SK-N-SH (cell line): ENCODE measurements at regions not wholly inside any gene's neighbourhood (a gene's known extent, or its start where the extent isn't known, plus 50 kb on each side); places are given as distances from the start of the nearest gene placed in this dataset.

Experiments
- CTCF ChIA-PET: fragments of 300-600, 350-600 bp; formaldehyde crosslinking; extraction: SDS; loops from one replicate; lab custom pipeline; 2021; lab: Yijun Ruan, JAX
- POLR2A ChIA-PET: fragments of 350-600 bp; sonication (Branson Sonifier 250); formaldehyde crosslinking; extraction: SDS; loops from one replicate; lab custom pipeline; 2020; ENCODE audit warnings: antibody characterized with exemption, inconsistent platforms; lab: Yijun Ruan, JAX
- DNase-seq: peaks from one replicate; pipeline ENCODE4 v3.0.0; 2012
- H2AFZ ChIP-seq: fragments of 200-600 bp; sonication (generic); 2 replicates; pipeline ENCODE4 v1.8.1; 2016; ENCODE audit warnings: antibody characterized with exemption, mild to moderate bottlenecking, low read depth
- H3F3A ChIP-seq: fragments of 200-600 bp; sonication (generic); replicated peaks from 2 replicates; pipeline ENCODE3; 2016; ENCODE audit warnings: antibody characterized with exemption, mild to moderate bottlenecking; ENCODE audit not compliant: insufficient read depth
- H3K27ac ChIP-seq, 2 experiments: fragments of 200-500 bp in 1 of 2; fragments of 200-600 bp in 1 of 2; sonication (Bioruptor generic) in 1 of 2; sonication (generic), shearing (Covaris generic) in 1 of 2; 2 replicates each; pipeline versions ENCODE4 v1.5.1 to v1.6.1; 2014 to 2016; ENCODE audit warnings: low read depth in 2 of 2, inconsistent platforms in 1 of 2, low read length in 1 of 2, mild to moderate bottlenecking in 1 of 2, mixed read lengths in 1 of 2
- H3K27me3 ChIP-seq: fragments of 200-600 bp; sonication (generic), shearing (Covaris generic); 2 replicates; pipeline ENCODE4 v1.6.1; 2016; ENCODE audit warnings: mixed run types; ENCODE audit not compliant: insufficient read depth
- H3K36me3 ChIP-seq, 2 experiments: fragments of 200-500 bp in 1 of 2; fragments of 200-600 bp in 1 of 2; sonication (Bioruptor generic) in 1 of 2; sonication (generic) in 1 of 2; replicated peaks in 1 of 2; 2 replicates each; pipeline versions ENCODE3 to v1.5.1; 2014 to 2016; ENCODE audit warnings: low read length in 1 of 2, mild to moderate bottlenecking in 1 of 2; ENCODE audit not compliant: insufficient read depth in 2 of 2, control insufficient read depth in 1 of 2
- H3K4me1 ChIP-seq, 2 experiments: fragments of 200-500 bp in 1 of 2; fragments of 200-600 bp in 1 of 2; sonication (Bioruptor generic) in 1 of 2; sonication (generic), shearing (Covaris generic) in 1 of 2; 2 replicates each; pipeline versions ENCODE4 v1.5.1 to v1.6.1; 2014 to 2016; ENCODE audit warnings: low read depth in 1 of 2, low read length in 1 of 2, mixed run types in 1 of 2; ENCODE audit not compliant: insufficient read depth in 2 of 2, control insufficient read depth in 1 of 2
- H3K4me2 ChIP-seq: fragments of 200-600 bp; sonication (generic), shearing (Covaris generic); 2 replicates; pipeline ENCODE4 v1.6.1; 2017; ENCODE audit warnings: mixed run types
- H3K4me3 ChIP-seq, 2 experiments: fragments of 200-500 bp in 1 of 2; fragments of 200-600 bp in 1 of 2; sonication (Bioruptor generic) in 1 of 2; sonication (generic), shearing (Covaris generic) in 1 of 2; 2 replicates each; pipeline versions ENCODE4 v1.5.1 to v1.8.1; 2014 to 2016; ENCODE audit warnings: low read depth in 2 of 2, inconsistent platforms in 1 of 2, low read length in 1 of 2, mild to moderate bottlenecking in 1 of 2, mixed read lengths in 1 of 2, moderate library complexity in 1 of 2
- H3K79me2 ChIP-seq: fragments of 200-600 bp; sonication (generic); 2 replicates; pipeline ENCODE4 v1.8.1; 2017; ENCODE audit warnings: mild to moderate bottlenecking; ENCODE audit not compliant: insufficient read depth
- H3K9ac ChIP-seq: fragments of 200-600 bp; sonication (generic); 2 replicates; pipeline ENCODE4 v1.6.1; 2017; ENCODE audit warnings: mixed run types
- H3K9me2 ChIP-seq: fragments of 200-600 bp; sonication (generic); 2 replicates; pipeline ENCODE4 v1.6.1; 2017; ENCODE audit warnings: mixed run types
- H3K9me3 ChIP-seq: fragments of 200-600 bp; sonication (generic); 2 replicates; pipeline ENCODE4 v1.6.1; 2017; ENCODE audit warnings: mixed run types, mild to moderate bottlenecking, moderate library complexity
- H4K20me1 ChIP-seq: fragments of 200-600 bp; sonication (generic); 2 replicates; pipeline ENCODE4 v1.6.1; 2017; ENCODE audit warnings: mild to moderate bottlenecking, mixed run types; ENCODE audit not compliant: insufficient read depth
- CHD2 ChIP-seq: fragments of 150-350 bp; IDR thresholded peaks from 2 replicates; pipeline ENCODE4 v1.6.1; 2018; ENCODE audit warnings: low read length; ENCODE audit not compliant: partially characterized antibody
- CTCF ChIP-seq: fragments of 200-600 bp; sonication (generic); IDR thresholded peaks from 2 replicates; pipeline ENCODE4 v1.6.1; 2017; ENCODE audit warnings: antibody characterized with exemption, mild to moderate bottlenecking, moderate library complexity
- EP300 ChIP-seq, 2 experiments: IDR thresholded peaks; 2 replicates each; pipeline versions ENCODE4 v1.4.0 to v1.6.1; 2012; ENCODE audit warnings: borderline replicate concordance in 1 of 2, low read depth in 1 of 2, low read length in 1 of 2
- EZH2phosphoT487 ChIP-seq: fragments of 200-600 bp; sonication (generic); IDR thresholded peaks from 2 replicates; pipeline ENCODE4 v1.6.1; 2017; ENCODE audit warnings: low read depth, mixed run types, mild to moderate bottlenecking, antibody characterized with exemption, moderate library complexity, borderline replicate concordance
- FOXJ3 ChIP-seq: sonication (generic); formaldehyde crosslinking; IDR thresholded peaks from 2 replicates; pipeline ENCODE4 v1.5.1; 2020; ENCODE audit warnings: mild to moderate bottlenecking, missing genetic modification reagents
- MAX ChIP-seq: IDR thresholded peaks from 2 replicates; pipeline ENCODE4 v1.4.0; 2012; ENCODE audit warnings: low read depth
- PBX3 ChIP-seq: IDR thresholded peaks from 2 replicates; pipeline ENCODE4; 2012
- RAD21 ChIP-seq: IDR thresholded peaks from 2 replicates; pipeline ENCODE4 v1.6.1; 2012; ENCODE audit warnings: mild to moderate bottlenecking, low read length
- REST ChIP-seq: IDR thresholded peaks from 2 replicates; pipeline ENCODE4 v1.6.1; 2012; ENCODE audit warnings: mild to moderate bottlenecking, low read depth, low read length, moderate library complexity
- RXRA ChIP-seq: IDR thresholded peaks from 2 replicates; pipeline ENCODE4 v1.4.0; 2012; ENCODE audit warnings: low read depth, mild to moderate bottlenecking, borderline replicate concordance
- SMC3 ChIP-seq: IDR thresholded peaks from 2 replicates; pipeline ENCODE4 v1.6.1; 2012; ENCODE audit warnings: low read depth, low read length, improper control_type of control experiment
- TAF1 ChIP-seq: IDR thresholded peaks from 2 replicates; pipeline ENCODE4 v1.6.1; 2012; ENCODE audit warnings: low read depth, mild to moderate bottlenecking, low read length, moderate library complexity, borderline replicate concordance
- TCF12 ChIP-seq: IDR thresholded peaks from 2 replicates; pipeline ENCODE4 v1.4.0; 2012
- TEAD4 ChIP-seq: IDR thresholded peaks from 2 replicates; pipeline ENCODE4 v1.4.0; 2012; ENCODE audit warnings: mild to moderate bottlenecking, borderline replicate concordance; ENCODE audit not compliant: insufficient read depth
- USF1 ChIP-seq: IDR thresholded peaks from 2 replicates; pipeline ENCODE4 v1.4.0; 2012; ENCODE audit warnings: low read depth, borderline replicate concordance
- whole genome bisulfite sequencing: methylation state at CpG from one replicate; pipeline ENCODE4 v1.1.6; 2017; ENCODE audit warnings: low lambda C conversion rate; 5-methylcytosine and 5-hydroxymethylcytosine counted together

- no peak for DNase-seq
- Histone ChIP-seq H3K27me3 (no peaks in the 10 kb centered on the region), H3K9me2 (no peaks in the 10 kb centered on the region), H3K9ac (no peak overlapping the region), H3K36me3 (no peaks in the 10 kb centered on the region), H3K79me2 (no peaks in the 10 kb centered on the region), H3K4me2 (no peak overlapping the region), H2AFZ (no peak overlapping the region), H3K9me3 (no peaks in the 10 kb centered on the region), H3K27ac (no peak overlapping the region), H3K4me1 (no peaks in the 10 kb centered on the region), H4K20me1 (no peaks in the 10 kb centered on the region), H3F3A (no peaks in the 10 kb centered on the region), H3K4me3 (no peak overlapping the region)
- 93% methylated on average over 3 of the region's 3 CpGs for WGBS
- CTCF ChIA-PET, result interaction anchor here (0.6 to 1.4 kb wide), 3 partner anchors 8 to 360 kb away, joined by 3 read pairs; no protein-coding TSS in a partner anchor
- TF ChIP-seq RXRA, result no peak
- no peak for TF ChIP-seq EZH2phosphoT487
- TF ChIP-seq TAF1, result no peak
- TF ChIP-seq RAD21, result no peak
- TF ChIP-seq MAX, result no peak
- no peak for TF ChIP-seq FOXJ3 (CRISPR knock-in tag)
- no peak for TF ChIP-seq TCF12
- TF ChIP-seq CTCF, result no peak
- POLR2A ChIA-PET, result no interaction called here
Measured at GRCh38 chr6:134493789-134494188, 175.9 kb upstream of the SGK1 start.

- Histone ChIP-seq H4K20me1 (no peaks in the 10 kb centered on the region), H3K79me2 (no peaks in the 10 kb centered on the region), H3K9me2 (no peaks in the 10 kb centered on the region), H3K4me3 (no peak overlapping the region), H3K9me3 (no peaks in the 10 kb centered on the region), H3F3A (no peaks in the 10 kb centered on the region), H3K9ac (no peak overlapping the region), H3K27ac (no peak overlapping the region), H2AFZ (no peak overlapping the region), H3K4me2 (no peak overlapping the region), H3K27me3 (no peaks in the 10 kb centered on the region), H3K4me1 (no peaks in the 10 kb centered on the region), H3K36me3 (no peaks in the 10 kb centered on the region)
- no peak for DNase-seq
- POLR2A ChIA-PET, result no interaction called here
- WGBS, result 97% methylated on average over 2 of the region's 2 CpGs
- CTCF ChIA-PET, result no interaction called here
- TF ChIP-seq TEAD4 (no peak), MAX (no peak), RAD21 (no peak), TCF12 (no peak), CHD2 (no peak), EP300 (IDR thresholded peaks at IDR 0.05; ENCODE audit: borderline replicate concordance in 1 of 2, low read depth in 1 of 2, low read length in 1 of 2) (no peak), REST (no peak), USF1 (no peak), PBX3 (no peak), SMC3 (no peak), FOXJ3 (CRISPR knock-in tag) (no peak)
Measured at GRCh38 chr6:134491477-134491876, 173.6 kb upstream of the SGK1 start.
